ENCODE measurements at regions not wholly inside any gene's neighbourhood (a gene's known extent, or its start where the extent isn't known, plus 50 kb on each side); places are given as distances from the start of the nearest gene placed in this dataset.

DNA sequence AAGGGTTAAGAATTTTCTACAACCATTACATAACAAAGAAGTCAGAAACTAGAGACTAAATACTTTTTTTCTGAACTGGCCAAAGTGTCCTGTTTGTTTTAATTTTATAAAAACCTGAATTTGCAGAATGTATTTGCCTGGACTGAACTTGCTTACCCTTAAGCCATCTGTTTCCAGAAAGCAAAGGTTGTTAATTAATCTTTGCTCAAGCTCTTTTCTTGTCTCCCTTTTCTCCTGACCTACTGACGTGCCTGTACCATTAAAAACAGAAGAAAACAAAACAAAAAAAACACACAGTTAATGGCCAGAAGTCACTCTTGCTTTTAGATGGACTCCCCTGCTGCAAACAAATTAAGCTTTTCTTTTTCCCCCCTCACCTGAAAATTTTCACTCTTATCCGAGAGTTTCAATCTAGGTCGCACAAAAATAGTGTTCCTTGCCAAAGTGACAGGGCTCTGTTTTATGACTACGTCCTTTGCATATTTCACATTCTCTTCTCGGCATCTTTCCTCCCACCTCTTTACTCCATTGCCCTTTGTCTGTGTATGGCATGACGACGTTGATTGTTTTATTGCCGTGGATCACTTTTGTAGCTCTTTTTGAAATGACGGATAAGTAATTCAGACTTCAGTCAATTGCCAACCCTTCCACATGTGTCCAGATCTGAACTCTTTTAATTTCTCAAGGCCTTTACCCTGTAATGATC, 333.8 kb upstream of the GRIN3A start:
- Histone ChIP-seq H3K9me3 (ENCODE audit: insufficient read depth, low read depth, low read length) (peaks cover 31% of the 10 kb centered on the region), H3K36me3 (ENCODE audit: insufficient read depth, low read length) (no peaks in the 10 kb centered on the region), H3K9ac (ENCODE audit: low read depth, low read length) (no peak overlapping the region), H3K27ac (ENCODE audit: low read depth, low read length) (no peak overlapping the region), H3K27me3 (ENCODE audit: insufficient read depth, low read length) (no peaks in the 10 kb centered on the region), H3K4me3 (ENCODE audit: low read length) (no peak overlapping the region), H3K4me1 (ENCODE audit: insufficient read depth, low read length) (no peaks in the 10 kb centered on the region)
- WGBS, result 87% methylated on average over 9 of the region's 9 CpGs

DNA sequence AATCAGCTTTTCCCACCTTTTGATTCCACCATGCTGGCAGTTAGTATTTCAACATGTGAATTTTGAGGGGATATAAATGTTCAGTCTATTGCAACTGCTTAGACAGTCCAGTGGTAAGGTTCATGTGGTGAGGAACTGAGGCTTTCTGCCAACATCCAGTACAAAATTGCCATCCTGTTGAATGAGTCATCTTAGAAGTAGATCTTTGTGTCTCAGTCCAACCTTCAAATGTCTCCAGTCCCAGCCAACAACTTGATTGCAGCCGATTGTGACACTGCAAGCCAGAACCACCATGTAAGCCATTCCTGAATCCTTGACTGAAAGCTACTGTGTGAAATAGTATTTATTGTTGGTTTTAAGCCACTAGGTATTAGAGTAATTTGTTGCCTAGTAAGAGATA, 331.5 kb upstream of the GRIN3A start:
- Histone ChIP-seq H3K4me3 (ENCODE audit: low read length) (no peak overlapping the region), H3K9ac (ENCODE audit: low read depth, low read length) (no peak overlapping the region), H3K36me3 (ENCODE audit: insufficient read depth, low read length) (no peaks in the 10 kb centered on the region), H3K27me3 (ENCODE audit: insufficient read depth, low read length) (no peaks in the 10 kb centered on the region), H3K9me3 (ENCODE audit: insufficient read depth, low read depth, low read length) (peaks cover 38% of the 10 kb centered on the region), H3K4me1 (ENCODE audit: insufficient read depth, low read length) (no peaks in the 10 kb centered on the region), H3K27ac (ENCODE audit: low read depth, low read length) (no peak overlapping the region)
- WGBS, result 94% methylated on average over 1 of the region's 1 CpG

DNA sequence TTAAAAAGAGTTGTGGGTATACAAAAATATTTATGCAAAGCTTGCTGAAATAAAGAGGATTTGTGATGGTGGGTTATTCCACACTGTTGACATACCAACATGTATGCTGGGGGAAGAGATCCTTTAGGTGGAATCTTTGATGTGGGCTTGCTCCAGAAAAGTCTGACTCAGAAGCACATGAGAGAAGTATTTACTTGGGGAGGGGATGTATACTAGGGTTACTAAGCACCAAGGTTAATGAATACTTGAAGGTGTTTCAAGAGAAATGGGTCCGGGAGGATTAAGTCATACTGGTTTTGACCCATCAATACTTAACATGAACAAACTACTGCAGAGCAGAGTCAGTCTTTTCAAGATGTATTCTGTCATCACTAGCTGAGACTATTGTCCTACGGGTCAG, 316.4 kb upstream of the GRIN3A start:
- no peak overlapping the region for H3K9ac ChIP-seq (ENCODE audit: low read depth, low read length)
- H3K4me1 ChIP-seq (ENCODE audit: insufficient read depth, low read length), result no peaks in the 10 kb centered on the region
- no peak overlapping the region for H3K27ac ChIP-seq (ENCODE audit: low read depth, low read length)
- H3K36me3 ChIP-seq (ENCODE audit: insufficient read depth, low read length), result no peaks in the 10 kb centered on the region
- WGBS, result 80% methylated on average over 2 of the region's 2 CpGs
- no peaks in the 10 kb centered on the region for H3K27me3 ChIP-seq (ENCODE audit: insufficient read depth, low read length)
- peaks cover 56% of the 10 kb centered on the region for H3K9me3 ChIP-seq (ENCODE audit: insufficient read depth, low read depth, low read length)
- H3K4me3 ChIP-seq (ENCODE audit: low read length), result no peak overlapping the region

DNA sequence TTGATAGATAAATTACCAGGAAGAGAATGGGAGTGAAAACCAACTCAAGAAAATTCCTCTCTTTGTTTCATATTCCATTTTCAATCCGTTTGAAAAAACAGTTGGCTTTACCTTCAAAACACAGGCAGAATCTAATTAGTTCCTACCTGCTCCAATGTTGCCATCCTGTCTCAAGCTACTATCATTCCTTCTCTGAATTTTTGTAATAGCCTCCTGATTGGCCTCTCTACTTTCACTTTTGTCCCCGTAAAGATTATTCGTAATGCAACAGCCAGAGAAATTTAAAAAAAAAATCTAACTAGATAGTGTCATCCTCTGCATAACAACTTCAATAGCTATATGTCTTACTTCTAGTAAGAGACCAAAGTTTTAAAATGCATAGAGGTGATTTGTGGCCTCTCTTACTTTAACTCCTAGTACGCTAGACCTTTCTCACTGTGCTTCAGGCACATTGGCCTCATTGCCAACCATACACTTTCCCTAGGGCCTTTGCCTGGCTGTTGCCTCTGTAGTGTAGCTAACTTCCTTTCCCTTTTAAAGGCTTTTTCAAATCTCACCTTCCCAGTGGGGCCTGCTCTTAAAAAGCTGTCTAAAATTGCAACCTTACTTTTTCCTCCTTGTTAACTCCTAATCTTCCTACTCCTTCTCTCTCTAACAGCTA, 311.3 kb upstream of the GRIN3A start:
- Histone ChIP-seq H3K9ac (ENCODE audit: low read depth, low read length) (no peak overlapping the region), H3K4me3 (ENCODE audit: low read length) (no peak overlapping the region), H3K27ac (ENCODE audit: low read depth, low read length) (no peak overlapping the region), H3K9me3 (ENCODE audit: insufficient read depth, low read depth, low read length) (peaks cover 58% of the 10 kb centered on the region), H3K27me3 (ENCODE audit: insufficient read depth, low read length) (no peaks in the 10 kb centered on the region), H3K4me1 (ENCODE audit: insufficient read depth, low read length) (no peaks in the 10 kb centered on the region), H3K36me3 (ENCODE audit: insufficient read depth, low read length) (no peaks in the 10 kb centered on the region)
- WGBS, result 90% methylated on average over 4 of the region's 4 CpGs

DNA sequence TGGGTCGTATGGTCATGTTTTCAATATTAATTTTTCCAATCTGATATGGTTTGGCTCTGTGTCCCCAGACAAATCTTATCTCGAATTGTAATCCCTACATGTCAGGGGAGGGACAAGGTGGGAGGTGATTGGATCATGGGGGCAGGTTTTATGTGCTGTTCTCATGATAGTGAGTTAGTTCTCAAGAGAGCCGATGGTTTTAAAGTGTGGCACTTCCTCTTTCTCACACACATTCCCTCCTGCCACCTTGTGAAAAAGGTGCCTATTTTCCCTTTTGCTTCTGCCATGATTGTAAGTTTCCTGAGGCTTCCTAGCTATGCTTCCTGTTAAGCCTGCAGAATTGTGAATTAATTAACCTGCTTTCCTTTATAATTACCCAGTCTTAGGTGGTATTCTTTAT, 309.1 kb upstream of the GRIN3A start:
- whole genome bisulfite sequencing, result 79% methylated on average over 2 of the region's 3 CpGs
- Histone ChIP-seq H3K9me3 (ENCODE audit: insufficient read depth, low read depth, low read length) (peaks cover 52% of the 10 kb centered on the region), H3K27me3 (ENCODE audit: insufficient read depth, low read length) (no peaks in the 10 kb centered on the region), H3K4me1 (ENCODE audit: insufficient read depth, low read length) (no peaks in the 10 kb centered on the region), H3K4me3 (ENCODE audit: low read length) (no peak overlapping the region), H3K9ac (ENCODE audit: low read depth, low read length) (no peak overlapping the region), H3K27ac (ENCODE audit: low read depth, low read length) (no peak overlapping the region), H3K36me3 (ENCODE audit: insufficient read depth, low read length) (no peaks in the 10 kb centered on the region)

DNA sequence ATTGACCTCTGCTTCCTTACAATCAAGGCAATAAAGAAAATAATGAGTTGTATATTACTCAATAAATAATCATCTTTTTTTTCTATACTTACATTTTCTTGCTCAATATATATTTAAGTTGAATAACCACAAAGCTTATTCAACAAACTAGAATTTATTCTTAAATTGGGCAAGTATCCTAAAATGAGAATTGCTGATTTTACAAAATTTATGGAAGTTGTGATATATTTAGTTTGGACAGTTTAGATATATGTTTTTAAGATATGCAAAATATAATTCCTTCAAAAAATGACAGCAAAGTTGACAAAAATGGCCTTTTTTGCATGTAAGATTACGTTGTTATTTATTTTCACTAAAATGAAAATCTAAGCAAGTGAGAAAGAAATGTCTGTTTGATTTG, 305.7 kb upstream of the GRIN3A start:
- Histone ChIP-seq H3K4me3 (ENCODE audit: low read length) (no peak overlapping the region), H3K36me3 (ENCODE audit: insufficient read depth, low read length) (no peaks in the 10 kb centered on the region), H3K27me3 (ENCODE audit: insufficient read depth, low read length) (no peaks in the 10 kb centered on the region), H3K9me3 (ENCODE audit: insufficient read depth, low read depth, low read length) (peaks cover 52% of the 10 kb centered on the region), H3K4me1 (ENCODE audit: insufficient read depth, low read length) (no peaks in the 10 kb centered on the region), H3K9ac (ENCODE audit: low read depth, low read length) (no peak overlapping the region), H3K27ac (ENCODE audit: low read depth, low read length) (no peak overlapping the region)
- WGBS, result 71% methylated on average over 1 of the region's 1 CpG

DNA sequence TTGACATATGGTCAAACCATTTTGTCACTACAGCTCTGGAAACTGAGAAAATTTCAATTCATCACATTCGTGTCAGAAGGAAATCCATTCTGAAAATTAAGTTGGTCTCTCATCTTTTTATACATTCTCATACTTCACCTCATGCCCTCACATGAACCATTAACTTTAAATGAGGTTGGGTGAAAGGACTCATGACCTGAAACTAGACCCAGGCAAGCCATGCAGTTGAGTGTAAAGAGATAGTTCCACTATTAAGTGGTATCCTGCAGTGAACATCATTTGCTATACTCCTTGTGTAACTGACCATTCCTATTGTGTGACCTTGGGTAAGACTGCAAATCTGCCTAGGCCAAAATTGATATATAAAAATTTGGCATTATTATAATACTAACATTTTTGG, 299.6 kb upstream of the GRIN3A start:
- peaks cover 46% of the 10 kb centered on the region for H3K9me3 ChIP-seq (ENCODE audit: insufficient read depth, low read depth, low read length)
- H3K4me3 ChIP-seq (ENCODE audit: low read length), result no peak overlapping the region
- H3K4me1 ChIP-seq (ENCODE audit: insufficient read depth, low read length), result no peaks in the 10 kb centered on the region
- H3K27me3 ChIP-seq (ENCODE audit: insufficient read depth, low read length), result no peaks in the 10 kb centered on the region
- no peak overlapping the region for H3K9ac ChIP-seq (ENCODE audit: low read depth, low read length)
- no peak overlapping the region for H3K27ac ChIP-seq (ENCODE audit: low read depth, low read length)
- H3K36me3 ChIP-seq (ENCODE audit: insufficient read depth, low read length), result no peaks in the 10 kb centered on the region
- WGBS, result 61% methylated on average over 1 of the region's 1 CpG

DNA sequence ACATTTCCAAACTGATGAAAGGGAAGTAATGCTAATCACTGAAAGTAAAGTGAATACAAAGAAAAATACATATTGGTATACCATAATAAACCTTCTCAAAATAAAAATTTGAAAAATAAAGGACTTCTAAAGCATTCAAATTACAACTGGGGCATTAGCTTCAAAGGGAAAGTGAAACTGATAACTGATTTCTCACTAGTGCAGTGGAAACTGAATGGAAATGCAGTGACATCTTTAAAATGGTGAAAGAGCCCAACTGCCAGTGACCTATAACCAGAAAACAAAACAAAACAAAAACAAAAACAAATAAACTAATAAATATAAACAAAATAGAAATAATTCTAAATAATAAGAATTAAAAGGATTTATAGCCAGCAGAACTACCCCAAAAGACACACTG, 297.5 kb upstream of the GRIN3A start:
- Histone ChIP-seq H3K4me3 (ENCODE audit: low read length) (no peak overlapping the region), H3K27ac (ENCODE audit: low read depth, low read length) (no peak overlapping the region), H3K9me3 (ENCODE audit: insufficient read depth, low read depth, low read length) (peaks cover 56% of the 10 kb centered on the region), H3K27me3 (ENCODE audit: insufficient read depth, low read length) (no peaks in the 10 kb centered on the region), H3K36me3 (ENCODE audit: insufficient read depth, low read length) (no peaks in the 10 kb centered on the region), H3K9ac (ENCODE audit: low read depth, low read length) (no peak overlapping the region), H3K4me1 (ENCODE audit: insufficient read depth, low read length) (no peaks in the 10 kb centered on the region)

DNA sequence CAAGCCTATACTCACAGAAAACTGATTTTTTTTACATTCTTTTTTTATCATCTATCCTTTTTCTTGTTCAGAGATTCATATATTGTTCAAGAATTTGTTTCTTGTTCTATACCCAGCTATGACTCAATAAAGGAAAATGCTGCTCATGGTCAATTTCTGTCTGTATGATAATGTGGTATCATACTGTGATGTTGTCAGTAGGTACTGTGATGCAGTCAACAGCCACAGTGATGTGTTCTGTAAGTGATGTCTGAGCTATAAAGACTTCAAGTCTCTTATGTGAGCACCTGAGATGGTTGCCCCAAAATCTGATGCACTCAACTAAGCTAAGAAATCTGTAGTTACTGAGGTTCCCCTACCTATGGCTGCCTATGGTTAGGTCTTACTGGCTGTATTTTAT, 294.2 kb upstream of the GRIN3A start:
- no peak overlapping the region for H3K9ac ChIP-seq (ENCODE audit: low read depth, low read length)
- H3K4me1 ChIP-seq (ENCODE audit: insufficient read depth, low read length), result no peaks in the 10 kb centered on the region
- H3K4me3 ChIP-seq (ENCODE audit: low read length), result no peak overlapping the region
- H3K27ac ChIP-seq (ENCODE audit: low read depth, low read length), result no peak overlapping the region
- no peaks in the 10 kb centered on the region for H3K36me3 ChIP-seq (ENCODE audit: insufficient read depth, low read length)
- peaks cover 54% of the 10 kb centered on the region for H3K9me3 ChIP-seq (ENCODE audit: insufficient read depth, low read depth, low read length)
- no peaks in the 10 kb centered on the region for H3K27me3 ChIP-seq (ENCODE audit: insufficient read depth, low read length)

DNA sequence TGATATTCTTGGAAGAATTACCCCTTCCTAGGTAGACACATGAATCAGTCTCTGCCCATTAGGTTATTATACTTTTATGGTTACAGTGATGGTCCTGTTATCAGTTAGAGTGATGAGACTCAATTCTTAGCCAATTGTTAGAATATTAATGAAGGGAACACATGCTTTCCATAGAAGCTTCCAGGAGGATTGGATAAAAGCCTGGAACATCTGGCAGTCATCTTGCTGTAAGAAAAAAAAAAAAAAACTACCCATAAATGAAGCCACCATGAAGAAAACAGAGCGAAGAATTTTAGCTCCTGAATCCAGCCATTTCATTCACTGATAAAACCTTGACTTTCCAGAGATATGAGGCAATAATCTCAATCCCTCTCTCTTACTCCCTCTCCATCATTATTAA, 262.5 kb upstream of the GRIN3A start:
- peaks cover 33% of the 10 kb centered on the region for H3K9me3 ChIP-seq (ENCODE audit: insufficient read depth, low read depth, low read length)
- no peaks in the 10 kb centered on the region for H3K36me3 ChIP-seq (ENCODE audit: insufficient read depth, low read length)
- H3K9ac ChIP-seq (ENCODE audit: low read depth, low read length), result no peak overlapping the region
- 72% methylated on average over 1 of the region's 1 CpG for WGBS
- no peaks in the 10 kb centered on the region for H3K4me1 ChIP-seq (ENCODE audit: insufficient read depth, low read length)
- no peak overlapping the region for H3K4me3 ChIP-seq (ENCODE audit: low read length)
- no peaks in the 10 kb centered on the region for H3K27me3 ChIP-seq (ENCODE audit: insufficient read depth, low read length)
- no peak overlapping the region for H3K27ac ChIP-seq (ENCODE audit: low read depth, low read length)

DNA sequence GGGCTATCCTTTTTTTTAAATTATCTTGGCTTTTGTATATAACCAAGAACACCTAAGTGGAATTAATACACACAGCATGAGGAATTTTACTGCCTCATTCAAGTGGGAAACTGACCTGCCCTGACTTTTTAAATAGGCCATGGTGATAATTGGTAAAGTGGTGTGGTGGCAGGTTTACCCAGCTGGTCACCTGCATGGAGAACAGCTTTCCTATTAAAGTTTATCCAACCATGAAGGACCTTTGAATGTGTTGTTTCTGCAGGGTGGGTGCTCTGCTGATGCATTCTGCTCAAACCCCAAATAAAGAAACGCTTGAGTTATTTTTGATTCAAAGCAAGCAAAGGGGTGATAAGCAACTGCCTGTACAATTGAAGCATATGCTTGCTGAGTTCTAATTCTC, 261.0 kb upstream of the GRIN3A start:
- Histone ChIP-seq H3K4me1 (ENCODE audit: insufficient read depth, low read length) (no peaks in the 10 kb centered on the region), H3K9me3 (ENCODE audit: insufficient read depth, low read depth, low read length) (peaks cover 41% of the 10 kb centered on the region), H3K27me3 (ENCODE audit: insufficient read depth, low read length) (no peaks in the 10 kb centered on the region), H3K27ac (ENCODE audit: low read depth, low read length) (no peak overlapping the region), H3K9ac (ENCODE audit: low read depth, low read length) (no peak overlapping the region), H3K36me3 (ENCODE audit: insufficient read depth, low read length) (no peaks in the 10 kb centered on the region), H3K4me3 (ENCODE audit: low read length) (no peak overlapping the region)
- 84% methylated on average over 1 of the region's 1 CpG for WGBS

DNA sequence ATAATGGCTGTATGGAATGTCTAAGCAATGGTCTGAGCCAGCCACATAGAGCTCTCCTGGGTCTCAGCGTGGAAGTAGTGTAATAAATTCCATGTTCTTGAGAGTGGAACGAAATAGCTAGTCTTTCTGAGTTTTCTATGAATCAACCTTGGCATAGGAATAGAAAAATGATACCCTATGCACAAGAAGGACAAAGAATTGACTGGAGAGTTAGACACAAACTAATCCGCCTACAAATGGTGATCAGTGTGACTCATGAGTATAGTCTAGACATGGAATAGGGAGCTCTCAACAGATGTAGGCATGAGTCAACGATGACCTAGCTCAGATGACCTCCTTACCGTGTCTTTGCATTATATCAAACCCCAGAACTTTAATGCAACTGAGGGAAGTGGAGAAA, 256.8 kb upstream of the GRIN3A start:
- Histone ChIP-seq H3K4me3 (ENCODE audit: low read length) (no peak overlapping the region), H3K36me3 (ENCODE audit: insufficient read depth, low read length) (no peaks in the 10 kb centered on the region), H3K9ac (ENCODE audit: low read depth, low read length) (no peak overlapping the region), H3K27me3 (ENCODE audit: insufficient read depth, low read length) (no peaks in the 10 kb centered on the region), H3K9me3 (ENCODE audit: insufficient read depth, low read depth, low read length) (peaks cover 58% of the 10 kb centered on the region), H3K4me1 (ENCODE audit: insufficient read depth, low read length) (no peaks in the 10 kb centered on the region), H3K27ac (ENCODE audit: low read depth, low read length) (no peak overlapping the region)
- 68% methylated on average over 5 of the region's 5 CpGs for WGBS

All from HUES64 (cell line).